GM23338 (cell line): ENCODE measurements at regions not wholly inside any gene's neighbourhood (a gene's known extent, or its start where the extent isn't known, plus 50 kb on each side); places are given as distances from the start of the nearest gene placed in this dataset.

Source experiments
- ATAC-seq: fragments of 200-7000 bp; cut with Tn5 transposase; 3 replicates; pipeline ENCODE4 v1.9.1; 2020
- DNase-seq: peaks from one replicate; pipeline ENCODE4 v3.0.0-alpha.2; 2015; ENCODE audit warnings: low spot score
- H2AFZ ChIP-seq: fragments of 200-600 bp; sonication (generic); 2 replicates; pipeline ENCODE4 v1.8.0; 2016; ENCODE audit warnings: antibody characterized with exemption, mild to moderate bottlenecking, moderate library complexity
- H3F3A ChIP-seq: fragments of 200-600 bp; sonication (generic); replicated peaks from 2 replicates; pipeline ENCODE4 v1.8.0; 2017; ENCODE audit warnings: antibody characterized with exemption, mixed run types, low read depth
- H3K27ac ChIP-seq: fragments of 200-600 bp; sonication (generic); 2 replicates; pipeline ENCODE4 v1.6.1; 2016; ENCODE audit warnings: low read depth
- H3K27me3 ChIP-seq: fragments of 200-600 bp; sonication (generic); 2 replicates; pipeline ENCODE4 v1.8.0; 2016; ENCODE audit warnings: mild to moderate bottlenecking, mixed run types, moderate library complexity; ENCODE audit not compliant: insufficient read depth
- H3K36me3 ChIP-seq: fragments of 200-600 bp; sonication (generic); 2 replicates; pipeline ENCODE4 v1.8.0; 2016; ENCODE audit warnings: mild to moderate bottlenecking; ENCODE audit not compliant: insufficient read depth
- H3K4me1 ChIP-seq: fragments of 200-600 bp; sonication (generic); 2 replicates; pipeline ENCODE4 v1.8.0; 2016; ENCODE audit warnings: mild to moderate bottlenecking, moderate library complexity; ENCODE audit not compliant: insufficient read depth
- H3K4me2 ChIP-seq: fragments of 200-600 bp; sonication (generic); 2 replicates; pipeline ENCODE4 v1.7.1; 2017; ENCODE audit warnings: mixed run types
- H3K4me3 ChIP-seq: fragments of 200-600 bp; sonication (generic); 2 replicates; pipeline ENCODE4 v1.6.1; 2016; ENCODE audit warnings: mixed run types
- H3K79me2 ChIP-seq: fragments of 200-600 bp; sonication (generic); replicated peaks from 2 replicates; pipeline ENCODE4 v1.8.0; 2017; ENCODE audit warnings: mild to moderate bottlenecking; ENCODE audit not compliant: insufficient read depth
- H3K9me2 ChIP-seq: fragments of 200-600 bp; sonication (generic); 2 replicates; pipeline ENCODE4 v1.8.0; 2017; ENCODE audit not compliant: insufficient read depth
- H4K20me1 ChIP-seq: fragments of 200-600 bp; sonication (generic); replicated peaks from 2 replicates; pipeline ENCODE4 v1.8.0; 2017; ENCODE audit warnings: mild to moderate bottlenecking; ENCODE audit not compliant: insufficient read depth
- H3K27ac Mint-ChIP-seq: 2 replicates; pipeline ENCODE4 v1.8.0; 2020; ENCODE audit warnings: inconsistent platforms, mild to moderate bottlenecking, moderate library complexity, mixed read lengths
- H3K27me3 Mint-ChIP-seq: 3 replicates; pipeline ENCODE4 v1.8.0; 2022; ENCODE audit warnings: low read depth, mild to moderate bottlenecking, moderate library complexity, mixed read lengths, inconsistent platforms; ENCODE audit not compliant: insufficient read depth, poor library complexity
- H3K36me3 Mint-ChIP-seq: 3 replicates; pipeline ENCODE4 v1.8.0; 2021; ENCODE audit warnings: low read depth, mild to moderate bottlenecking, inconsistent platforms, moderate library complexity, mixed read lengths
- H3K4me1 Mint-ChIP-seq: 3 replicates; pipeline ENCODE4 v1.8.0; 2020; ENCODE audit warnings: mild to moderate bottlenecking, inconsistent platforms, mixed read lengths
- H3K4me3 Mint-ChIP-seq: 3 replicates; pipeline ENCODE4 v1.8.0; 2021; ENCODE audit warnings: moderate library complexity, mild to moderate bottlenecking, inconsistent platforms, mixed read lengths
- H3K9me3 Mint-ChIP-seq: 3 replicates; pipeline ENCODE4 v1.8.0; 2020; ENCODE audit warnings: moderate library complexity, mild to moderate bottlenecking, inconsistent platforms, mixed read lengths
- CREB1 ChIP-seq: fragments of 250-450 bp; sonication (Bioruptor Pico); IDR thresholded peaks from 2 replicates; pipeline ENCODE4 v1.5.0; 2020; ENCODE audit warnings: low read depth, mild to moderate bottlenecking, moderate library complexity
- CTCF ChIP-seq, 2 experiments: fragments of 200-600 bp in 1 of 2; sonication (generic) in 1 of 2; conservative IDR thresholded peaks; 2 replicates each; pipeline versions ENCODE4 v1.5.1 to v1.6.1; 2016 to 2017; ENCODE audit warnings: antibody characterized with exemption in 2 of 2, low read depth in 2 of 2, mild to moderate bottlenecking in 2 of 2, moderate library complexity in 1 of 2
- ETS1 ChIP-seq: IDR thresholded peaks from 2 replicates; pipeline ENCODE4 v1.6.1; 2016; ENCODE audit warnings: antibody characterized with exemption
- EZH2 ChIP-seq: fragments of 200-600 bp; sonication (generic); IDR thresholded peaks from one replicate; pipeline ENCODE4 v1.8.0; 2017; ENCODE audit warnings: antibody characterized with exemption, mild to moderate bottlenecking, low read depth; ENCODE audit not compliant: unreplicated experiment
- EZH2phosphoT487 ChIP-seq: fragments of 200-600 bp; sonication (generic); IDR thresholded peaks from one replicate; pipeline ENCODE4 v1.8.1; 2018; ENCODE audit warnings: antibody characterized with exemption; ENCODE audit not compliant: unreplicated experiment
- JUNB ChIP-seq: IDR thresholded peaks from one replicate; pipeline ENCODE4 v1.6.1; 2016; ENCODE audit warnings: antibody characterized with exemption; ENCODE audit not compliant: unreplicated experiment
- NANOG ChIP-seq: IDR thresholded peaks from 2 replicates; pipeline ENCODE4 v1.6.1; 2016; ENCODE audit warnings: antibody characterized with exemption, borderline replicate concordance
- POLR2AphosphoS5 ChIP-seq: IDR thresholded peaks from 2 replicates; pipeline ENCODE4 v1.6.1; 2016; ENCODE audit warnings: antibody characterized with exemption, low read depth
- REST ChIP-seq: IDR thresholded peaks from one replicate; pipeline ENCODE4 v1.6.1; 2018; ENCODE audit warnings: antibody characterized with exemption; ENCODE audit not compliant: unreplicated experiment
- STAT1 ChIP-seq: IDR thresholded peaks from one replicate; pipeline ENCODE4 v1.6.1; 2016; ENCODE audit warnings: antibody characterized with exemption; ENCODE audit not compliant: unreplicated experiment
- ZNF114 ChIP-seq: fragments of 250-450 bp; sonication (Bioruptor Pico); IDR thresholded peaks from 2 replicates; pipeline ENCODE4 v1.5.0; 2020; ENCODE audit warnings: mild to moderate bottlenecking, moderate library complexity
- ZNF331 ChIP-seq: fragments of 250-450 bp; sonication (Bioruptor Pico); IDR thresholded peaks from 2 replicates; pipeline ENCODE4 v1.5.0; 2020; ENCODE audit warnings: low read depth, mild to moderate bottlenecking, moderate library complexity
- TF ChIP-seq, protein P1 (sequence below): fragments of 250-450 bp; sonication (Bioruptor Pico); IDR thresholded peaks from 2 replicates; pipeline ENCODE4 v1.5.0; 2020; ENCODE audit warnings: mild to moderate bottlenecking, moderate library complexity

DNA sequence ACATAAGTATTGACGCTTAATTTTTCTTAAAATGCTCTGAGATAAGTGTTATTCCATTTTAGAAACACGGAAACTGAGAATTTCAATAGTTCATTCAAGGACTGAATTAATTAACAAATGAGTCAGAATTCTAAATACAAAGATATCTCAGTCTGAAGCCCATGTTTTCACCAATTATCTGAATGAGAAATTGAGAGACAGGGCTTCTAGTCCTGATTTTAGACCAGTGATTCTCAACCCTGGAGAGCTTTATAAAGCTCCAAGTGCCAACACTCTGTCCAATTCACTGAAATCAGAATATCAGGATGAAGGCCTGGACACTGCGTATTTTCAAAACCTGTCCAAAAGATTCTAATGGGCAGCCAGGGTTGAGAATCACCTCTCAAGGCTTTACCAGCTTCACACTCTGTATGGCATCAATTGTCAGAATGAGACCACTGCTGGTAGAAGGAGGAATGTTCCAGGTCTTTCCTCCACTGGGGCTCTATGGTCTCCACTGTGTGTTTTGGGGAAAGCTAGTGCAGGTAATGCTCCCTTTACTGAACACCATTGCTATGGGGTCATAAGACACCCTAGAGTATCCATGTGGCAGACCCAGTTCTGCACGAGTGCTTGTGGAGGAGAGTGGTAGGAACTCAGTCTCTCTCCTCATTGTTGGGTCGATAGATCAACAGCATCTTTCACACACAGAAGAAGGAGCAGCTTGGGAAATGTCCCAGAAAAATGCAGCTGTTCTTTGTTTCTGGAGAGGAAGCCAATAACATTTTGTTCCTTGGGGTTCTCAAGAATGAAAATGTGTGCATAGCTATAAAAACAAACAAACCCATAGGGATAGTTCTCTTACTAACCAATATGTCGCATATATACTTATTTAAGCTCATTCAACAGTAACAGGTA is 99.7 kb upstream of the OSMR start:
- no peak overlapping the region for H3K4me3 ChIP-seq
- no peaks in the 10 kb centered on the region for H3K27me3 Mint-ChIP-seq
- no peak overlapping the region for H3K27ac Mint-ChIP-seq
- no peak overlapping the region for H3K27ac ChIP-seq
- H3K4me1 ChIP-seq: no peaks in the 10 kb centered on the region
- no peak for ATAC-seq
- no peak overlapping the region for H3K4me3 Mint-ChIP-seq
- peaks cover 15% of the 10 kb centered on the region for H3K9me3 Mint-ChIP-seq
- TF ChIP-seq REST (no peak), EZH2phosphoT487 (no peak), EZH2 (no peak), ZNF114 (no peak), NANOG (no peak), POLR2AphosphoS5 (no peak), ETS1 (no peak), CTCF (conservative IDR thresholded peaks at IDR 0.05; ENCODE audit: low read depth in 2 of 2) (no peak), CREB1 (CRISPR knock-in tag) (no peak), ZNF331 (CRISPR knock-in tag) (no peak), STAT1 (no peak), JUNB (no peak)
- TF ChIP-seq, protein P1, sequence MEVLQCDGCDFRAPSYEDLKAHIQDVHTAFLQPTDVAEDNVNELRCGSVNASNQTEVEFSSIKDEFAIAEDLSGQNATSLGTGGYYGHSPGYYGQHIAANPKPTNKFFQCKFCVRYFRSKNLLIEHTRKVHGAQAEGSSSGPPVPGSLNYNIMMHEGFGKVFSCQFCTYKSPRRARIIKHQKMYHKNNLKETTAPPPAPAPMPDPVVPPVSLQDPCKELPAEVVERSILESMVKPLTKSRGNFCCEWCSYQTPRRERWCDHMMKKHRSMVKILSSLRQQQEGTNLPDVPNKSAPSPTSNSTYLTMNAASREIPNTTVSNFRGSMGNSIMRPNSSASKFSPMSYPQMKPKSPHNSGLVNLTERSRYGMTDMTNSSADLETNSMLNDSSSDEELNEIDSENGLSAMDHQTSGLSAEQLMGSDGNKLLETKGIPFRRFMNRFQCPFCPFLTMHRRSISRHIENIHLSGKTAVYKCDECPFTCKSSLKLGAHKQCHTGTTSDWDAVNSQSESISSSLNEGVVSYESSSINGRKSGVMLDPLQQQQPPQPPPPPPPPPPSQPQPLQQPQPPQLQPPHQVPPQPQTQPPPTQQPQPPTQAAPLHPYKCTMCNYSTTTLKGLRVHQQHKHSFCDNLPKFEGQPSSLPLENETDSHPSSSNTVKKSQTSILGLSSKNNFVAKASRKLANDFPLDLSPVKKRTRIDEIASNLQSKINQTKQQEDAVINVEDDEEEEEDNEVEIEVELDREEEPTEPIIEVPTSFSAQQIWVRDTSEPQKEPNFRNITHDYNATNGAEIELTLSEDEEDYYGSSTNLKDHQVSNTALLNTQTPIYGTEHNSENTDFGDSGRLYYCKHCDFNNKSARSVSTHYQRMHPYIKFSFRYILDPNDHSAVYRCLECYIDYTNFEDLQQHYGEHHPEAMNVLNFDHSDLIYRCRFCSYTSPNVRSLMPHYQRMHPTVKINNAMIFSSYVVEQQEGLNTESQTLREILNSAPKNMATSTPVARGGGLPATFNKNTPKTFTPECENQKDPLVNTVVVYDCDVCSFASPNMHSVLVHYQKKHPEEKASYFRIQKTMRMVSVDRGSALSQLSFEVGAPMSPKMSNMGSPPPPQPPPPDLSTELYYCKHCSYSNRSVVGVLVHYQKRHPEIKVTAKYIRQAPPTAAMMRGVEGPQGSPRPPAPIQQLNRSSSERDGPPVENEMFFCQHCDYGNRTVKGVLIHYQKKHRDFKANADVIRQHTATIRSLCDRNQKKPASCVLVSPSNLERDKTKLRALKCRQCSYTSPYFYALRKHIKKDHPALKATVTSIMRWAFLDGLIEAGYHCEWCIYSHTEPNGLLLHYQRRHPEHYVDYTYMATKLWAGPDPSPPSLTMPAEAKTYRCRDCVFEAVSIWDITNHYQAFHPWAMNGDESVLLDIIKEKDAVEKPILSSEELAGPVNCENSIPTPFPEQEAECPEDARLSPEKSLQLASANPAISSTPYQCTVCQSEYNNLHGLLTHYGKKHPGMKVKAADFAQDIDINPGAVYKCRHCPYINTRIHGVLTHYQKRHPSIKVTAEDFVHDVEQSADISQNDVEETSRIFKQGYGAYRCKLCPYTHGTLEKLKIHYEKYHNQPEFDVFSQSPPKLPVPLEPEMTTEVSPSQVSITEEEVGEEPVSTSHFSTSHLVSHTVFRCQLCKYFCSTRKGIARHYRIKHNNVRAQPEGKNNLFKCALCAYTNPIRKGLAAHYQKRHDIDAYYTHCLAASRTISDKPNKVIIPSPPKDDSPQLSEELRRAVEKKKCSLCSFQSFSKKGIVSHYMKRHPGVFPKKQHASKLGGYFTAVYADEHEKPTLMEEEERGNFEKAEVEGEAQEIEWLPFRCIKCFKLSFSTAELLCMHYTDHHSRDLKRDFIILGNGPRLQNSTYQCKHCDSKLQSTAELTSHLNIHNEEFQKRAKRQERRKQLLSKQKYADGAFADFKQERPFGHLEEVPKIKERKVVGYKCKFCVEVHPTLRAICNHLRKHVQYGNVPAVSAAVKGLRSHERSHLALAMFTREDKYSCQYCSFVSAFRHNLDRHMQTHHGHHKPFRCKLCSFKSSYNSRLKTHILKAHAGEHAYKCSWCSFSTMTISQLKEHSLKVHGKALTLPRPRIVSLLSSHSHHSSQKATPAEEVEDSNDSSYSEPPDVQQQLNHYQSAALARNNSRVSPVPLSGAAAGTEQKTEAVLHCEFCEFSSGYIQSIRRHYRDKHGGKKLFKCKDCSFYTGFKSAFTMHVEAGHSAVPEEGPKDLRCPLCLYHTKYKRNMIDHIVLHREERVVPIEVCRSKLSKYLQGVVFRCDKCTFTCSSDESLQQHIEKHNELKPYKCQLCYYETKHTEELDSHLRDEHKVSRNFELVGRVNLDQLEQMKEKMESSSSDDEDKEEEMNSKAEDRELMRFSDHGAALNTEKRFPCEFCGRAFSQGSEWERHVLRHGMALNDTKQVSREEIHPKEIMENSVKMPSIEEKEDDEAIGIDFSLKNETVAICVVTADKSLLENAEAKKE (CRISPR knock-in tag): no peak
- no peaks in the 10 kb centered on the region for H3K27me3 ChIP-seq
- no peaks in the 10 kb centered on the region for H4K20me1 ChIP-seq
- H3F3A ChIP-seq: no peaks in the 10 kb centered on the region
- H2AFZ ChIP-seq: no peak overlapping the region
- DNase-seq: no peak
- H3K36me3 Mint-ChIP-seq: peaks cover 4% of the 10 kb centered on the region; the same call in 1 of the 3 replicates
- H3K4me1 Mint-ChIP-seq: no peaks in the 10 kb centered on the region; the same call in 2 of the 3 replicates
- H3K79me2 ChIP-seq: no peaks in the 10 kb centered on the region
- H3K36me3 ChIP-seq: peaks cover 2% of the 10 kb centered on the region
- no peaks in the 10 kb centered on the region for H3K9me2 ChIP-seq
- H3K4me2 ChIP-seq: no peak overlapping the region
